ENCODE measurements at regions not wholly inside any gene's neighbourhood (a gene's known extent, or its start where the extent isn't known, plus 50 kb on each side); places are given as distances from the start of the nearest gene placed in this dataset.

DNA sequence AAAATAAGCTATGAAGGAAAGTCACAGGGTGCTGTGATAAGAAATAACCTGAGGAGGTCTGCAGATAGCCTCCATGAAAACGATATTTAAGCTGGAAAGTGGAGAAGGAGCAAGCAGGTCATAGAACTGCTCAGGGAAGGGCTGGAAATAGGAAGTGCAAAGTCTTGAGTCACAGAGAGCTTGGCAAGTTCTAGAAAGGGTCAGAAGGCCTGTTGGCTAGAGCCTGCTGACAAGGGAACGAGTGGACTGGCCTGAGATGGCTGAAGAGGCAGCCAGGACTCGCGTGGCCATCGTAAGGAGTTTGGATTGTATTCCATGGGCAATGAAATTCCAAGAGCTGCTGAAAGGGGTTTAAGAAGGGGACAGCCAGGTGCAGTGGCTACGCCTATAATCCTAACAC, 64.7 kb upstream of the IL12A start:
- peaks cover 3% of the 10 kb centered on the region for H3K4me1 Mint-ChIP-seq (ENCODE audit: low read depth)
- peaks cover 20% of the 10 kb centered on the region for H3K27me3 Mint-ChIP-seq (ENCODE audit: low read depth)
- H3K4me3 Mint-ChIP-seq = no peak overlapping the region
- H3K36me3 Mint-ChIP-seq (ENCODE audit: low read depth) = no peaks in the 10 kb centered on the region
- H3K27ac Mint-ChIP-seq = no peak overlapping the region
- H3K9me3 Mint-ChIP-seq = no peaks in the 10 kb centered on the region

DNA sequence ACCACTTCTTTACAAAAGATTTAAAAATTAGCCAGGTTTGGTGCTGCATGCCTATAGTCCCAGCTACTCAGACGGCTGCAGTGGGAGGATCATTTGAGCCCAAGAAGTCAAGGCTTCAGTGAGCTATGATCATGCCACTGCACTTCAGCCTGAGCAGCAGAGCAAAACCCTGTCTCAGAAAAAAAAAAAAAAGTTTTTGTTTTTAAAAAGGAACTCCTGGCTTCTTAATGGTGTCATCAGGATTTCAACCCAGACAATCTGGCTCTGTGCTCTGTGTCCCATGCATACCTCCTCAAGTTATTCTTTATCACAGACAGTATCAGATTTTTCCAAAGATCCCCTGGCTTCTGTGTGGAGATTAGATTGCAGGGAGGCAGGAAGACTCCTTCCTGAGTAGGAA, 64.2 kb upstream of the IL12A start:
- H3K9me3 Mint-ChIP-seq = no peaks in the 10 kb centered on the region
- H3K27ac Mint-ChIP-seq = no peak overlapping the region
- H3K4me1 Mint-ChIP-seq (ENCODE audit: low read depth) = peaks cover 7% of the 10 kb centered on the region
- no peaks in the 10 kb centered on the region for H3K36me3 Mint-ChIP-seq (ENCODE audit: low read depth)
- H3K4me3 Mint-ChIP-seq = no peak overlapping the region
- peaks cover 20% of the 10 kb centered on the region for H3K27me3 Mint-ChIP-seq (ENCODE audit: low read depth)

DNA sequence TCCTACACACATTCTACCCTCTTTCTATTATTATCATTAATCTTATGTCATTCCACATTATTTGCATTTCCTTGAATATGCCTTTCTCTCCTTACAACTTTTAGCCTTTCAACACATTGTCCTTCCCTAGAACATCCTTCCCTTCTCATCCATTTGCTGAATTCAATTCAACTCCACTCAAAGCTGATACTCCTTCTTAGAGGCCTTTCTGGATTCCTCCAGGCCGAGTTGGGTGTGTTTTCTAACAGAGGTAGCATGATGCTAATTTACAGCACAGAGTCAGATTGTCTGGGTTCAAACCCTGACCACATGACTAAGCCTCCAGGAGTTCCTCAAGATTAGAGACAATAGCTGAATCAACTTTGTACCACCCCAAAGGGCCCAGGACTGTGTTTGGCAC, 63.4 kb upstream of the IL12A start:
- Mint-ChIP-seq H3K4me1 (ENCODE audit: low read depth) (peaks cover 10% of the 10 kb centered on the region), H3K9me3 (no peaks in the 10 kb centered on the region), H3K27ac (no peak overlapping the region)

DNA sequence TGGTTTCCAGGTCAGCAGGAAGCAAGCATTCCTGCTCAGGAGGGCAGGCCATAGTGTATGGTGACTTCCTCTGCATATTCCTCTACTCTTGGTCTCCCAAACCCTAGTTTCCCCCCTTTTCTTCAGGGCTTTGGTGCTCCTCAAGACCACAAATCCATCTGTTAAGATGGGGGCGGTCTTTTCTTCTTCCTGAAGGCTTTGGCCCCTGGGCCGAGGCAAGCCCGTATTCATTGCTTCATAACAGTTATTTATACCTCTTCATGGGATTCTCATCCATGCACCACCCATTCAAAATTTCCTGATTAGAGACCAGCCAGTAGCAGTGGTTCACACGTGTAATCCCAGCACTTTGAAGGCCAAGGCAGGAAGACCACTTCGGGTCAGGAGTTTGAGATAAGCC, 62.1 kb upstream of the IL12A start:
- H3K4me1 Mint-ChIP-seq (ENCODE audit: low read depth) = peaks cover 10% of the 10 kb centered on the region
- no peaks in the 10 kb centered on the region for H3K36me3 Mint-ChIP-seq (ENCODE audit: low read depth)
- no peaks in the 10 kb centered on the region for H3K9me3 Mint-ChIP-seq
- peaks cover 9% of the 10 kb centered on the region for H3K27me3 Mint-ChIP-seq (ENCODE audit: low read depth)
- no peak overlapping the region for H3K4me3 Mint-ChIP-seq
- H3K27ac Mint-ChIP-seq = no peak overlapping the region

More for the DNA sequence above, 63.4 kb upstream of the IL12A start:
- Mint-ChIP-seq H3K36me3 (ENCODE audit: low read depth) (no peaks in the 10 kb centered on the region), H3K27me3 (ENCODE audit: low read depth) (peaks cover 16% of the 10 kb centered on the region), H3K4me3 (no peak overlapping the region)

DNA sequence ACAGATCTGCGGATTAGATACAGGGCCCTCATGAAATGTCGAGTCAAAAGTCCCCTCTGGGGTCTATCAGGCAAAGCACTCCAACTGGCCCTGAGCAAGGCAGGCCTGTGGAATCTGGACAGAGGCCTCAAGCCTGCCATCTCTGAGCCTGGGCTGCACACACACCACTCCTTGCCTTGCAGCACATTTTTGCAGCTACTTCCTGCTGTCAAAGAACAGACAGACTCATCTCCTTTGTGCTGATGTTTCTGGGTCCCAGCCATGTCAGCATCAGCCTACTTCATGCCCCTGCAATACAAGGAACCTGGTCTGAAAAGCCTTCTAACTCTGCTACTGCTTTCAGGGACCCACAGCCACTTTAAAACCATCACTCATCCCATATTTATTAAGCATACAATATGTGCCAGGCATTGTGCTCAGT, 60.6 kb upstream of the IL12A start:
- no peaks in the 10 kb centered on the region for H3K27me3 Mint-ChIP-seq (ENCODE audit: low read depth)
- H3K4me1 Mint-ChIP-seq (ENCODE audit: low read depth) = peaks cover 10% of the 10 kb centered on the region
- peaks cover 2% of the 10 kb centered on the region for H3K36me3 Mint-ChIP-seq (ENCODE audit: low read depth)
- H3K9me3 Mint-ChIP-seq = peaks cover 2% of the 10 kb centered on the region
- H3K4me3 Mint-ChIP-seq = no peak overlapping the region
- H3K27ac Mint-ChIP-seq = no peak overlapping the region

DNA sequence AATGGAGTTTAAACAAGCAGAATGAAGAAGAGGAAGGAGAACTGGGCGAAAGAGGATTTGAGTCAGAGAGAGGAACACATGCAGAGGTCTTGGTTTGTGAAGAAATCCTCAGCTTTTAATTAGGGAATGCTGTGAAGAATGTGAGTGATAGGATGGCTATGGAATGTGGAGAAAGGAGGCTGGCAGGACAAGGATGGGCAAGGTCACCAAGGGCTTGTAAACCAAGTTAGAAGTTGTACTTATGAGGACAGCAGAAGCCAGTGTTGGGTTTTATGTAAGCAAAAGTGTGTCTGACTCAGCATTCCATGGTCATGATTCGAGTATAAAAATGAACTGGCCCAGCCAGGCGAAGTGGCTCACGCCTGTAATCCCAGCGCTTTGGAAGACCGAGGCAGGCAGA, 60.0 kb upstream of the IL12A start:
- H3K27ac Mint-ChIP-seq = no peak overlapping the region
- peaks cover 3% of the 10 kb centered on the region for H3K36me3 Mint-ChIP-seq (ENCODE audit: low read depth)
- H3K4me1 Mint-ChIP-seq (ENCODE audit: low read depth) = peaks cover 10% of the 10 kb centered on the region
- peaks cover 8% of the 10 kb centered on the region for H3K9me3 Mint-ChIP-seq
- H3K27me3 Mint-ChIP-seq (ENCODE audit: low read depth) = no peaks in the 10 kb centered on the region
- H3K4me3 Mint-ChIP-seq = no peak overlapping the region

DNA sequence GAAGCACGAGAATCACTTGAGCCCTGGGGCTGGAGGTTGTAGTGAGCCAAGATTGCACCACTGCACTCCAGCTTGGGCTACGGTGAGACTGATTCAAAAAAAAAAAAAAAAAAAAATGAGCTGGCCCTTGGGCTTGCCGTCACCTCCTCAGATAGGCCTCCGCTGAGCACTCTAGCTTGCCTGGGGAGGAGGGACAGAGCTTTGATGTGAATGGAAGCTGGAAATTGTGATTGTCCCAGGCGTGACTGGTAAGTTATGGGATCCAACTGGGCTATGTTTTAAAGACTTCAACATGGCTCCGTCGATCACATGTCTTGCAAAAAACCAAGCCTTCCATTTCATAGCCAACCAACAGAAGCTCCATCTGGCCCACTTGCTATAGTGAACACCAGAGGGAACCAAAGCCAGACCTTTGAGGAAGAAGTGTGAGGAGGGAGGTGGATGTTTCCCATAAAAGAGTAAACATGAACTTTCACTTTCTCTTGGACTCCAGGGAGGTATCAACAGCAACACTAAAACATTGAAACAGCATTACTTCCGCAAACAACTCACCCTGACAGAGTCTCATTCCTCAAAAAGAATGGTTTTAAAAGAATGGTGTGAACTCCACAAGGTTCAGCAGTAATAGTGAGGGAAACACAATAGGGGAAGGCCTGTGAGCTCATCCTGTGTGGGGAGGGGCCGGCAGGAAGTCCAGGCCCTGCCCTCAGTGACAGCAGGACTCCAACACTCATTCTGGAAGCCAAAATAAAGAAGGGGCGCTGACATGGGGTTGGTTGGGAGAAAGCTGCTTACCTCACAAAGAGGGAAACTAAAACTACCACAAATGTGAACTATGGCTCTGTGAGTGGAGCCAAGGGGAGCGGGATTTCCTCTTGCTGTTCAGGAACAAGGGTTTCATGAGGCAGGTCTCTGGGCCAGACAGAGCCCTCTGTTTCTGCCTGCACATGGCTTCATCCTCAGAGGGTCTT, 59.2 kb upstream of the IL12A start:
- H3K36me3 Mint-ChIP-seq (ENCODE audit: low read depth) = peaks cover 3% of the 10 kb centered on the region
- H3K27ac Mint-ChIP-seq = peak overlapping the region; percentile 49
- peaks cover 10% of the 10 kb centered on the region for H3K4me1 Mint-ChIP-seq (ENCODE audit: low read depth)
- peaks cover 15% of the 10 kb centered on the region for H3K9me3 Mint-ChIP-seq
- no peaks in the 10 kb centered on the region for H3K27me3 Mint-ChIP-seq (ENCODE audit: low read depth)
- no peak overlapping the region for H3K4me3 Mint-ChIP-seq

DNA sequence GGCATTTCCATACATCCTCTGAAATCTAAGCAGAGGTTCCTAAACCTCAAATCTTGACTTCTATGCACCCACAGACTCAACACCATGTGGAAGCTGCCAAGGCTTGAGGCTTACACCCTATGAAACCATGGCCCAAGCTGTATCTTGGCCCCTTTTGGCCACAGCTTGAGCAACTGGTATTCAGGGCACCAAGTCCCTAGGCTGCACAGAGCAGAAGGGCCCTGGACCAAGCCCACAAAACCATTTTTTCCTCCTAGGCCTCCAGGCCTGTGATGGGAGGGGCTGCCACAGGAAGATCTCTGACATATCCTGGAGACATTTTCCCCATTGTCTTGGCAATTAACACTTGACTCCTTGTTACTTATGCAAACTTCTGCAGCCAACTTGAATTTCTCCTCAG, 54.4 kb upstream of the IL12A start:
- H3K4me3 Mint-ChIP-seq = no peak overlapping the region
- H3K27ac Mint-ChIP-seq = no peak overlapping the region
- peaks cover 3% of the 10 kb centered on the region for H3K27me3 Mint-ChIP-seq (ENCODE audit: low read depth)
- peaks cover 23% of the 10 kb centered on the region for H3K9me3 Mint-ChIP-seq
- H3K36me3 Mint-ChIP-seq (ENCODE audit: low read depth) = peaks cover 3% of the 10 kb centered on the region
- peaks cover 5% of the 10 kb centered on the region for H3K4me1 Mint-ChIP-seq (ENCODE audit: low read depth)

DNA sequence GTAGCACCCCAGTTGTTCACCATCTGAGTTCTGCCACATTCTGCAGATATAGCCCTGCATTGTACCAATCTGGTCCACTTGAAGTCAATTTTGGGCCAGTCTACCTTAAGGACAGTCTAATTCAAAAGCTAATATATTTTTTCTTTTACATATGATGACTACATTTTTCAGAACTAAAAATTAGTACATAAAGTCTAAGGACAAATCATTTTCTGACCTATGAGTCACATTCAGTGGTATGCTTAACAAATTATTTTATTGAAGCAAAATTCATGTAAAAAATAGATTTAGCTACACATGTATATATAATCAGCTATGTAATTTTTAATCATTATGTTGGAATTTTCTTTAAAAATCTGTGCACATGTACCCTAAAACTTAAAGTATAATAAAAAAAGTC, 52.1 kb upstream of the IL12A start:
- Mint-ChIP-seq H3K27me3 (ENCODE audit: low read depth) (peaks cover 7% of the 10 kb centered on the region), H3K9me3 (peaks cover 23% of the 10 kb centered on the region), H3K36me3 (ENCODE audit: low read depth) (peaks cover 3% of the 10 kb centered on the region), H3K4me3 (no peak overlapping the region), H3K4me1 (ENCODE audit: low read depth) (peaks cover 3% of the 10 kb centered on the region), H3K27ac (no peak overlapping the region)

DNA sequence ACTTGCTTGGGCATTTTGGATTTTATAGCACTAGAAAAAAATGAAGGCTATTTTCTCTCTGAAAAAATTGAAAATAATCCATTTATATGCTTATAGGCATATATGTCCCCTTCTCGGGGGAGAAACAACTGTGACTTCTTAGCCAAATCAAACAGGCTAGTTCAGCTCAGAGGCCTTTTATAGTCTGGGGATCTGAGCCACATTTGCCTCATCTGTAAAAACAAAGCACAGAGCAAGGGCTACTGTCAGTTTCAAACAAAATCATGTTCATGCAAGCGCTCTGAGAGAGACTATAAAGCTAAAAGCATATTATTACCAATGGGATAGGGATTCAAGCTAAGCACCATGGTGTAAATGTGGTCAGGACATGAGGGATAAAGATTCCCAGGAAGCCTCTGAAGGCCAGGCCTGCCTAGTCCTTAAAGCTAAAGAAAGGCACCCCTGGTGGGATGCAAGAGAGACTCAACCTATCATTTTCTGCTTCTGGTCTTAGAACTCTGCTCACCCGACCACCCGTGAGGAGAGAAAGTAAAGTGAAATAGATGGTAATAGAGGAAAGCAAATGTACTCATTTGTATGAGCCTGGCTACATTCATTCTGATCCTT, 51.0 kb upstream of the IL12A start:
- Mint-ChIP-seq H3K4me3 (no peak overlapping the region), H3K27me3 (ENCODE audit: low read depth) (peaks cover 11% of the 10 kb centered on the region), H3K36me3 (ENCODE audit: low read depth) (peaks cover 3% of the 10 kb centered on the region), H3K9me3 (peaks cover 23% of the 10 kb centered on the region), H3K4me1 (ENCODE audit: low read depth) (peaks cover 6% of the 10 kb centered on the region), H3K27ac (no peak overlapping the region)

DNA sequence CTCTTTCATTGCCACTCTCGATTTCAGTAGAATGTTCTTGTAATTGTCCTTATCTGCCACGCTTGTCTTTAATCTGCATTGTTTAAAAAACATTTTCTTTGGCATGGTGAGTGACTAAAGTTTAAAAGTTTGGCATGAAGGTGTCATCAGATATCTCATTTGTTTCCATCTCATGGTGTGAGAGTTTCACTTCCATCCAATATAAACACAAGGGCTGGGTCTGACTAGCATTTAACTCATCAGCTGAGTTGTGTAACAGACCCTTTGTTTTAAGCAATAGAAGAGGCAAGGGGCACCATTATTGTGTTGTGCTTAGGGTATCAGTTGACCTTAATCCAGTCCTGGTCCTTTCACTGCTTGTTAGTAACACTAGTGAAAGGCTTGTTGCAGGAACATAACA, 49.9 kb upstream of the IL12A start:
- Mint-ChIP-seq H3K36me3 (ENCODE audit: low read depth) (no peaks in the 10 kb centered on the region), H3K4me1 (ENCODE audit: low read depth) (peaks cover 6% of the 10 kb centered on the region), H3K4me3 (no peak overlapping the region), H3K27me3 (ENCODE audit: low read depth) (peaks cover 11% of the 10 kb centered on the region), H3K9me3 (peaks cover 15% of the 10 kb centered on the region), H3K27ac (no peak overlapping the region)

Data from T-helper 1 cell treated with Interleukin-12 subunit alpha and Interleukin-12 subunit beta and Interleukin-4 antibody, amounts not matched to agents 30 μg/mL and 1 μg/mL, for 36 hours (primary cell).